PC-9 (cell line): ENCODE measurements at regions not wholly inside any gene's neighbourhood (a gene's known extent, or its start where the extent isn't known, plus 50 kb on each side); places are given as distances from the start of the nearest gene placed in this dataset.

Source experiments
- BruUV-seq: library from RNA; stranded (reverse); fragments of 400-500 nt; replicated peaks from 2 replicates; lab custom pipeline; 2021; lab: Mats Ljungman, UMichigan
- CTCF ChIA-PET: fragments of 300-600 bp; sonication (Branson Sonifier 250); formaldehyde crosslinking; loops from one replicate; lab custom pipeline; 2022; ENCODE audit warnings: antibody characterized with exemption; lab: Charles Lee
- POLR2A ChIA-PET: fragments of 300-600 bp; sonication (Branson Sonifier 250); formaldehyde crosslinking; loops from one replicate; lab custom pipeline; 2022; ENCODE audit warnings: antibody characterized with exemption; ENCODE audit not compliant: unreplicated experiment; lab: Charles Lee
- DNase-seq, 2 experiments: peaks; one replicate each; pipeline versions ENCODE4 v3.0.0 to v3.0.0-alpha.2; 2015 to 2022; ENCODE audit warnings: mixed read lengths in 1 of 2
- H2AFZ ChIP-seq: fragments of 200-600 bp; sonication (generic); 2 replicates; pipeline ENCODE4 v1.8.1; 2017; ENCODE audit warnings: antibody characterized with exemption
- H3F3A ChIP-seq: fragments of 200-600 bp; sonication (generic); 2 replicates; pipeline ENCODE4 v1.8.1; 2017; ENCODE audit warnings: antibody characterized with exemption, mild to moderate bottlenecking, low read depth; ENCODE audit not compliant: insufficient read depth
- H3K27ac ChIP-seq: fragments of 200-600 bp; sonication (generic); 2 replicates; pipeline ENCODE4 v1.6.1; 2016; ENCODE audit warnings: mixed run types
- H3K27me3 ChIP-seq: fragments of 200-600 bp; sonication (generic); 2 replicates; pipeline ENCODE4 v1.6.1; 2016; ENCODE audit warnings: low read depth, mixed run types; ENCODE audit not compliant: insufficient read depth
- H3K36me3 ChIP-seq: fragments of 200-600 bp; sonication (generic); 2 replicates; pipeline ENCODE4 v1.6.1; 2016; ENCODE audit warnings: low read depth, mixed run types
- H3K4me1 ChIP-seq: fragments of 200-600 bp; sonication (generic); replicated peaks from 2 replicates; pipeline ENCODE4 v1.6.1; 2016; ENCODE audit warnings: mixed run types; ENCODE audit not compliant: insufficient read depth
- H3K4me2 ChIP-seq: fragments of 200-600 bp; sonication (generic); 2 replicates; pipeline ENCODE4 v1.6.1; 2017; ENCODE audit warnings: mixed run types
- H3K4me3 ChIP-seq: fragments of 200-600 bp; sonication (generic); 2 replicates; pipeline ENCODE4 v1.6.1; 2016; ENCODE audit warnings: mixed run types
- H3K79me2 ChIP-seq: fragments of 200-600 bp; sonication (generic); 2 replicates; pipeline ENCODE4 v1.6.1; 2017; ENCODE audit warnings: low read depth, mixed run types
- H3K9me2 ChIP-seq: fragments of 200-600 bp; sonication (generic); 2 replicates; pipeline ENCODE4 v1.8.1; 2017; ENCODE audit warnings: mild to moderate bottlenecking; ENCODE audit not compliant: insufficient read depth
- H3K9me3 ChIP-seq: fragments of 200-600 bp; sonication (generic); 2 replicates; pipeline ENCODE4 v1.8.1; 2016; ENCODE audit warnings: low read depth; ENCODE audit not compliant: insufficient read depth
- H4K20me1 ChIP-seq: fragments of 200-600 bp; sonication (generic); 2 replicates; pipeline ENCODE4 v1.8.1; 2017; ENCODE audit not compliant: insufficient read depth
- CTCF ChIP-seq: fragments of 200-600 bp; sonication (generic); conservative IDR thresholded peaks from 2 replicates; pipeline ENCODE4 v1.6.1; 2017; ENCODE audit warnings: mixed run types, antibody characterized with exemption, mild to moderate bottlenecking, moderate library complexity
- EZH2 ChIP-seq: fragments of 200-600 bp; sonication (generic); IDR thresholded peaks from 2 replicates; pipeline ENCODE4 v1.8.0; 2017; ENCODE audit warnings: antibody characterized with exemption, low read depth
- intact Hi-C: fragments of 100-400 bp; cut with micrococcal nuclease; formaldehyde crosslinking; loops from one replicate; pipeline ENCODE4 v1.10.0; 2022; ENCODE audit not compliant: unreplicated experiment

- BruUV-seq, result no TSS peak
- ChIA-PET CTCF (interaction anchor here (0.5 to 1.4 kb wide), 5 partner anchors 15 to 357 kb away, joined by 3 to 7 read pairs (median 3); no protein-coding TSS in a partner anchor), POLR2A (interaction anchor here (0.7 kb wide), 1 partner anchor 574 kb away, joined by 15 read pairs; the partner anchor contains the start of gene C15orf61)
- H3F3A ChIP-seq, result peaks cover 17% of the 10 kb centered on the region; the same call in 1 of the 2 replicates
- no peak overlapping the region for H3K27ac ChIP-seq
- no peaks in the 10 kb centered on the region for H3K36me3 ChIP-seq
- H3K9me2 ChIP-seq, result no peaks in the 10 kb centered on the region
- no peaks in the 10 kb centered on the region for H3K79me2 ChIP-seq
- H3K27me3 ChIP-seq, result no peaks in the 10 kb centered on the region
- TF ChIP-seq CTCF, result peak; percentile 89
- no peak for TF ChIP-seq EZH2
- H3K4me2 ChIP-seq, result no peak overlapping the region
- H4K20me1 ChIP-seq, result no peaks in the 10 kb centered on the region
- peaks cover 17% of the 10 kb centered on the region for H3K4me1 ChIP-seq
- H2AFZ ChIP-seq, result no peak overlapping the region
- no peak overlapping the region for H3K4me3 ChIP-seq
- intact Hi-C loops, result loop anchor here (1.0 to 5.0 kb wide), 8 partner anchors 43 to 486 kb away; partner anchors contain the start of genes AAGAB, IQCH and SMAD3
- DNase-seq, result peak; percentile 44 to 72
- H3K9me3 ChIP-seq, result no peaks in the 10 kb centered on the region
Observed at GRCh38 chr15:66946578-66947164, 118.7 kb upstream of the SMAD3 start.

GRCh38 chr15:66947471-66947870 lies 117.9 kb upstream of the SMAD3 start:
- Histone ChIP-seq H3K4me2 (0 out of 2 replicates have a peak overlapping the region, but pooled peaks have one; percentile 34), H3K4me3 (no peak overlapping the region), H3K36me3 (no peaks in the 10 kb centered on the region), H3K9me2 (no peaks in the 10 kb centered on the region), H3F3A (peaks cover 17% of the 10 kb centered on the region; the same call in 1 of the 2 replicates), H2AFZ (no peak overlapping the region), H3K4me1 (peaks cover 17% of the 10 kb centered on the region), H3K27ac (0 out of 2 replicates have a peak overlapping the region, but pooled peaks have one; percentile 57), H3K79me2 (no peaks in the 10 kb centered on the region), H3K27me3 (no peaks in the 10 kb centered on the region), H3K9me3 (no peaks in the 10 kb centered on the region), H4K20me1 (no peaks in the 10 kb centered on the region)
- ChIA-PET CTCF (interaction anchor here (0.7 to 1.1 kb wide), 2 partner anchors 16 to 265 kb away, joined by 3 read pairs; no protein-coding TSS in a partner anchor), POLR2A (no interaction called here)
- no TSS peak for BruUV-seq
- TF ChIP-seq CTCF (no peak), EZH2 (no peak)
- intact Hi-C loops, result loop anchor here (2.0 to 5.0 kb wide), 6 partner anchors 117 to 485 kb away; partner anchors contain the start of genes AAGAB, IQCH and SMAD3
- no peak for DNase-seq

- Histone ChIP-seq H3K4me2 (peak overlapping the region; percentile 34; the same call in 1 of the 2 replicates), H3K79me2 (no peaks in the 10 kb centered on the region), H2AFZ (no peak overlapping the region), H3K9me3 (no peaks in the 10 kb centered on the region), H3K27me3 (no peaks in the 10 kb centered on the region), H3K9me2 (no peaks in the 10 kb centered on the region), H3K4me1 (peaks cover 17% of the 10 kb centered on the region), H3K27ac (peak overlapping the region; percentile 57), H3K36me3 (no peaks in the 10 kb centered on the region), H4K20me1 (no peaks in the 10 kb centered on the region), H3F3A (peaks cover 17% of the 10 kb centered on the region; the same call in 1 of the 2 replicates), H3K4me3 (no peak overlapping the region)
- DNase-seq, result peak; percentile 73 to 75
- BruUV-seq, result no TSS peak
- CTCF ChIA-PET, result interaction anchor here (0.6 to 1.1 kb wide), 4 partner anchors 16 to 159 kb away, joined by 3 to 6 read pairs (median 4); no protein-coding TSS in a partner anchor
- intact Hi-C loops, result loop anchor here (1.0 to 5.0 kb wide), 8 partner anchors 77 to 484 kb away; partner anchors contain the start of genes AAGAB and IQCH
- POLR2A ChIA-PET, result interaction anchor here (1.2 kb wide), 1 partner anchor 123 kb away, joined by 10 read pairs; no protein-coding TSS in a partner anchor
- no peak for TF ChIP-seq EZH2
- no peak for TF ChIP-seq CTCF
Observed at GRCh38 chr15:66948294-66948693, 117.1 kb upstream of the SMAD3 start.
